Iris pigment epithelial cell (primary cell): ENCODE measurements at regions not wholly inside any gene's neighbourhood (a gene's known extent, or its start where the extent isn't known, plus 50 kb on each side); places are given as distances from the start of the nearest gene placed in this dataset.

Source experiments
- DNase-seq: peaks from one replicate; pipeline ENCODE4 v3.0.0-alpha.2; 2011; ENCODE audit warnings: low read depth

GRCh38 chr3:165903885-165904630 lies 66.8 kb upstream of the BCHE start:
- peak; percentile 1 for DNase-seq

GRCh38 chr3:165899066-165899465 lies 61.8 kb upstream of the BCHE start:
- no peak for DNase-seq

GRCh38 chr3:165897137-165897536 lies 59.9 kb upstream of the BCHE start:
- no peak for DNase-seq

DNA sequence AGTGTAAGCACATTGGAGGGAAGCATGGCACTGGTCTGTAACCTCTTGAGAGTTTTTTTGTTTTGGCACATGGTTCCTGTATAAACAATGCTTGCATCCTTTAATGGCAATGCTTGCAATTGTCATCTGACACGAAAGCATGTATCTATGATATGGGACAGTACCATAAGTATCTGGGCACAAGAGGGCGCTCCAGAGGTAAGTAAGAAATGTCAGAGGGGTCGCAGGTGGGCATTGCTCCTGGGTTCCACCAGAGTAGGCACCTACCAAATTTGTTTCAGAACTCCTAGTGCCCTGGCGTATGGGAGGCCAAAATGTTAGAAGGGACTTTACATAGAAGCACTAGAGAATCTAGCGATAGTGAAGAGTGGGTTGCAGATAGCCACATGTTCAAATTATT lies 58.7 kb upstream of the BCHE start:
- DNase-seq = no peak

DNA sequence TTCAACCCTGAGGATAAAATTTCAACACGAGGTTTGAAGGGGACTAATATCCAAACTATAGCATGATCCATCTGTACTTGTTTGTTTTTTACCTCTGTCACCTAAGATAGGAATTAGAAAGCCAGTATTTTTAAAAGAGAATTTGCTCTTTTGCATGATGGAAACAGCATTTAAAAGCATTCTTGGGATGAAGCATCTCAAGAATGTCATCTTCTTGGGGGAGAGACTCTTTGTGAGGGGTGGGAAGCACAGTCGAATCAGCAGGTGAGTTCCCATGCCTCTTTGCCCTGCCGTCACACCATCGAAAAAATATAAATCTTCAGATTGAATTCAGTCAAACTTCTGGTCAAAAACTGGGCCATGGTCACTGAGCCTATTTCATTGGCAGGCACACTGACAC lies 55.3 kb upstream of the BCHE start:
- no peak for DNase-seq
